Inflammatory macrophage treated with lipopolysaccharide for 4 hours (primary cell): ENCODE measurements at regions not wholly inside any gene's neighbourhood (a gene's known extent, or its start where the extent isn't known, plus 50 kb on each side); places are given as distances from the start of the nearest gene placed in this dataset.

Source experiments
- DNase-seq: peaks from one replicate; pipeline ENCODE4 v3.0.0-alpha.2; 2020

DNA sequence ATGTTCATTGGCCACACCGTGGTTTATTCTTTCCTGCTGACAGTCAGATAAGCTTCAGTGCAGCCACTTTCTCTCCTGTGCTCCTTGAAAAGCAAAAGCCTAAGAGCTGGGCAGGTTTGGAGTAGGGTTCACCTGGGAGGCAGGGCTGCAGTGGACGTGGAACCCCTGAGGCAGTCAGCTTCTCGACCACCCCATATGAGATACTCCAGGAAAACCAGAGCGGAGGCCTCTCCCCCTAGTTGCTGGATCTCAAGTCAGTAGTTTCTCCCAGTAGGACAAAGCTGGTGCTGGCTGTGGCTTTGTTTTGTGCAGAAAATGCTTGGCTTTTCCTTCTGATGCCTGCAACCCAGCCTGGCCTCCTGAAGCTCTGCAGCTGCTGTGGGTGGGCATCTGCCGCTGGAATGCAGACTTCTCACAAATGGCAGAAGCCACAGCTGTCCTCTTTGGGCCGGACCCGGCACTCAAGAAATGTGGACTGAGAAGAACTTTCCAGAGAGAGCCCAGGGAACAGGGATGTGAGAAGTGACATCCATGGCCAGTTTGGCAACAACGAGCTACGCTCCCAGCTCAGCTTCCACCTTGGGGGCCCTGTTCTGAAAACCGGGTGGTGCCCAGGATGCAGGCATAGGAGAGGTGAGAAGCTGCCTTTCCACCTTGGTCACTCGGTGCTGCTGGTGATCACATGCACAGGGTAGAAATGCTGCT is 276.6 kb upstream of the TCERG1L start:
- DNase-seq = no peak

DNA sequence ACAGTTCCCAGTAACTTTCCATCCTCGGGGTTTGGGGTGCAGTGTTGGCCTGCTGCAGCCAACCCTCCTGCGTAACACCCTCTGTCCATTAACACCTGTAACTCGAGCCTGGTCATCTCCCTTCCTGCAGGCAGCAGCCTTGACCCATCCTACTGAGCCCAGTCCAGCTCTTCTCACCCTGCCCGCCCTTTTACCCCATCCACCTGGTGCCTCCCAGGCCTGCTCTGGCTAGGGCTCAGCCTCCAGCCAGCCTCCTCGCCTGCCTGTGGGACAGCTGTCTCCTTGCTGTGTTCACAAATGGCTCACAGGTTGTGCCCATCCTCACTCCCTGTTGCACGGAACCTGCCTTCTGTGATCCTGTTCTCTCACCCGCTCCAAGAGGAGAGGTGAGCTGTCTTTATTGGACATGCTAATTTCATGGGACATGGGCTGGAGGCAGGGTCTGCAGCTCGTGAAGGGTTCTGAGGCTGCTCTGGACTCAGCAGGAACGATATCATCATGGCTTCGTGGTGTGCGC is 277.2 kb upstream of the TCERG1L start:
- no peak for DNase-seq

DNA sequence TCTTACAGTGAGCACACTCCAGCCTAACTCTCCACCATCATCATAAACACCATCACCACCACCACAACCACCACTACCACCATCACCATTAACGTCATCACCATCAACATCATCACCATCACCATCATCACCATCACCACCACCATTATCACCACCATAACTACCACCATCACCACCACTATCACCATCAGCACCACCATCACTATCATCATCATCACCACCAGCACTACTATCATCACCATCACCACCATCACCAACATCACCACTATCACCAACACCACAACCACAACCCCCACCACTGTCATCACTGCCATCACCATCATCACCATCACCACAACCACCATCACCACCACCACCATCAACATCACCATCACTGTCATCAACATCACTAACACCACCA is 279.0 kb upstream of the TCERG1L start:
- no peak for DNase-seq

DNA sequence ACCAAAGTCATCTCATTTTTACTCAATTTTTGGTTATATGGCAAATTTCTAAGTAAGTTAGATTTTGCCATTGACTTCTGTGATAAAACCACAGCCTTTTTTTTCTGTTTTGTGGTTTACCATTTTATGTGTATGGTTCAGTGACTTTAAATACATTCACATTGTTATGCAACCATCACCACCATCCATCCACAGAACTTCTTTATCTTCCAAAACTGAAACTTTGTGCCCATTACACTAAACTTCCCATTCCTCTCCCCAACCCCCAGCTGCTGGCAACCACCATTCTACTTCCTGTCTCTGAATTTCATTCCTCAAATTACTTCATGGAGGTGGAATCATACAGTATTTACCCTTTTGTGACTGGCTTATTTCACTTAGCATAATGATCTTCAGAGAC is 280.4 kb upstream of the TCERG1L start:
- DNase-seq = no peak

DNA sequence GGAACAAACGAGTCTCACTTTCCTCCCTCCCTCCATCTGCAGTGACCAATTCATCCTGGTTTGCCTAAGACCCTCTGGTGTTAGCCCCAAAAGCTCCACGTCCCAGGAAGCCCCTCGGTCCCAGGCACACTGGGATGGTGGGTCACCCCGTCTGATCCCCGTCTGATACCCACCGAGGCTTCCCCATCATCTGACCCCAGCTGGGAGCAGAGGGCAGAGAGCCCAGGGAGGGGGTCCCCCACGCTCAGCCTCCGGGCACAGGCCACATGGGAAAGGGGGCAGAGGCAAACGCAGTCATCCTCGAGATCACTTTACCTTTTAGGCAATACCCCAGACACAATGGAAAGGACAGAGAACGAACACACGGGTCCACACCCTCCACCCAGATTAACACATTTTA is 291.6 kb upstream of the PPP2R2D start:
- DNase-seq = no peak

DNA sequence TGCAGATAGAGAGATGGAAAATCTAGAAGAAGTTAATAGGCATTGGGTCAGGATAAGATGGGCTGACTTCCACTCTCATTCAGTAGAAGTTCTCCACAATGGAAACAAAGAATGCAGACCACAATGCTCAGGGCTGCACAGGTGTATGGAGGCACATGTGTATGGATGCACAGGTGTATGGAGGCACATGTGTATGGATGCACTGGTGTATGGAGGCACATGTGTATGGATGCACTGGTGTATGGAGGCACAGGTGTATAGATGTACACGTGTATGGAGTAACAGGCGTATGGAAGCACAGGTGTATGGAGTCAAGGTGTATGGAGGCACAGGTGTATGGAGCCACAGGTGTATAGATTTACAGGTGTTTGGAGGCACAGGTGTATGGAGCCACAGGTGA is 285.7 kb upstream of the PPP2R2D start:
- no peak for DNase-seq

DNA sequence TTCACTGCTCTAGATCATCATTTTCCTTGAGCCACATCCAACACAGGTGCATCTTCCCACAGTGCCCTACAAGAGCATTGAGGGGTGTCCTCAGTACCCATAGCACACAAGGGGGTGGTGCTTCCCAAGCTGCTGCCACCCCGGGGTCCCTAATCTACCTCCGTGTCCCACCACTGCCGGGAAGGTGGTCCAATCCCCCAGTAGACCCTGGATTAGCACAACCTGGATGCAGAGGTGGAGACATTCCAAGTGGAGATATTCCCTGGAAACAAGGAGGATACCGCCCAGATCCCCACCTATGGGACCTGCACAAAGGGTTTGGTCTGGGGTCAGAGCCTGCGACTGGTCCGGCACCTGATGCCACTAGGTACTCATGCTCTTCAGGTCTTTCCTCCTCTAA is 284.8 kb upstream of the PPP2R2D start:
- DNase-seq = no peak

DNA sequence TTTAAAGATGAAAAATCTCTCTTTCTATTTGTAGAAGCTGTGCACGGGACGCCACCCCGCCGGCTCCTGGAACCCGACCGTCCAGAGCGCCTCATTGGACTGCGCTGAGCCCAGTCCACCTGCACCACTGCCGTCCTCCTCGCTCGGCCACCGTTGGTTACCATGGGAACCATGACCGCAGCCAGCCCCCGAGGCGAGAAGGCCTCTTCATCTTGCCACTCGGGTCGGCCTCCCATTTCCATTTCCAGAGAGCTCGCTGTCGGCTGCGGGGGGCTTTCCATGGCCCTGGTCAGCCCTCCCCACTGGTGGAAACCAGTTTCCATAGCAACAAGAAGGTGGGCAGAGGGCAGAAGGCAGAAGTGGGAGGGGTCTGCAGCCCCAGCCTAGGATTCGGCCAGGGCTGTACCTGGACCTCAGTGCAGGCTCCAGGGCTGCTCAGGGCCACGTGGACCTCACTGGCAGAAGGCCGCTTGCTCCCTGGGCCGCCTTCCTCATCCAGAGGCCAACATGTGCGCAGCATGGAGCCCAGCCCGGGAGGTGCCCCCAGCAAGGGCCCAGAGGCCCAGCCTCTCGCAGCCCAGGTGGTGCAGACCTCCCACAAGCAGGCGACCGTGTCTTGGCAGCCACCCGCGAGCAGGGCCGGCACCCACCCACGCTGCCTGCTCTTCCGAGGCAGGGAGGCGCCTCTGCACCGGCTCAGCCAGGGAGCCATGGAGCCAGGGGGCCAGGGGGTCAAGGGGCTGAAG is 283.5 kb upstream of the PPP2R2D start:
- DNase-seq = no peak

DNA sequence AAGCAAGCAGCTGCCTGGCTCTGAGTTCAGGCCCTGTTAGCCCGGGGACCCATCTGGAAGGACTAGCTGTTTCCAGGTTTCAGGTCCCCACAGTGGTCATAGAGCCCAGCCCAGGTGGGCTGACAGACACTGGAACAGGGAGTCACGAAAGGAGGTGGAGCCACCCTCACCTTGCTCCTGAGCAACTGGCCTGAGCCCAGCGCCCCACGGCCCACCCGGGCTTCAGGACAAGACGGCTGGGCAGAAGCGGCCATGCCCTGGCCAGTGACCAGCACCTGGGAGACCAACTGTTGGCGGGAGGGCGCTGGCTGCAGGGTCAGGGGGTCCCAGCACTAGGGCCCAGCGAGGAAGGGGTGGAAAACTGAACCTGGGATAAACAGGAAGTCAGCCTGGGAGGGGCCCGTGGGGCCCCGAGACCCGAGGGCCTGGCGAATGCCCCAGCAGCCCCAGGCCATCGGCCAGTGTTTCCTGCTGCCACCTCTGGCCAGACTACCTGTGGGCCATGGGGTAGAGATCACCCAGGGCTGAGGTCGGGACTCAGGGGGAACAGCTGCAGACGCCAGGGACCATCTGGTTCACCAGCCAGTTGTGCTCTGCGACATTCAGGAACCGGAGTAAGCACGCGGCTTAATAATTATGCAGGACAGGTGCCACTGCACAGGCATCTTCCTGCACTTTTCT is 282.1 kb upstream of the PPP2R2D start:
- no peak for DNase-seq

DNA sequence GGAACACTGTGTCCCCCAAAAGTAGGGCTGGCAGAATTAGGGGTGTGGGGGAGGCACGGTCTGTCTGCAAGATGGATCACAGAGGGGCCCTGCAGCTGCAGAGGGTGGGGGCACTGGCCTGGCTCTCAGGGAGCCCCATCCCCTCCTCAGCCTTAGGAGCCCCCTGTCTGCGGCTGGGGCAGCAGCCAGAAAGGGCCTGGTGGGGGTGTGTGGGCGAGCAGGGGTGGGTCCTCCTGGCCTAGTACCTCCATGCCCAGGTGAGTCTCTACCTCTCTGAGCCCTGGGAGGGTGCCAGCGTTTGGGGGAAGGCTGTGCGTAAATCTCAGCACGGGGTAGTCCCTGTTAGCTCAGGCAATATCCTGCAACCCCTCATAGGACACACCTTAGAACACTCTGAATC is 280.5 kb upstream of the PPP2R2D start:
- DNase-seq = no peak

DNA sequence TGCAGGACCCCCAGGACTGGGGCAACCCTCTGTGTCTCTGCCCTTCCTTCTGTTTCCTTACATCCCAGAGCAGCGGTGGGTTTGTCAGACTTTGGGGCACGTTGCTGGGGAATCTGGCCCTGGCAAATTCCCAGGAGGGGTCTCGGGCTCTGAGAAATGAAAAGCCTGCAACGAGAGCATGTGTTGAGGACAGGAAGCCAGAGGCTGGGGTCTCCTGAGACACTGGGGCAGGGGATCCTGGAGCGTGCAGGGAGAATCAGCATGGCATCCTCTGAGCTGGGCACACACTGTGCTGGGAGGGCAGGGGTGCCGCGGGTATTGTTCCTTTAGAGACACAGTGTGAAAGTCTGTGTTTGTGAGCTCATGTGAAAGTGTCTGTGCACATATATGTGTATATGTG is 279.9 kb upstream of the PPP2R2D start:
- DNase-seq = no peak

DNA sequence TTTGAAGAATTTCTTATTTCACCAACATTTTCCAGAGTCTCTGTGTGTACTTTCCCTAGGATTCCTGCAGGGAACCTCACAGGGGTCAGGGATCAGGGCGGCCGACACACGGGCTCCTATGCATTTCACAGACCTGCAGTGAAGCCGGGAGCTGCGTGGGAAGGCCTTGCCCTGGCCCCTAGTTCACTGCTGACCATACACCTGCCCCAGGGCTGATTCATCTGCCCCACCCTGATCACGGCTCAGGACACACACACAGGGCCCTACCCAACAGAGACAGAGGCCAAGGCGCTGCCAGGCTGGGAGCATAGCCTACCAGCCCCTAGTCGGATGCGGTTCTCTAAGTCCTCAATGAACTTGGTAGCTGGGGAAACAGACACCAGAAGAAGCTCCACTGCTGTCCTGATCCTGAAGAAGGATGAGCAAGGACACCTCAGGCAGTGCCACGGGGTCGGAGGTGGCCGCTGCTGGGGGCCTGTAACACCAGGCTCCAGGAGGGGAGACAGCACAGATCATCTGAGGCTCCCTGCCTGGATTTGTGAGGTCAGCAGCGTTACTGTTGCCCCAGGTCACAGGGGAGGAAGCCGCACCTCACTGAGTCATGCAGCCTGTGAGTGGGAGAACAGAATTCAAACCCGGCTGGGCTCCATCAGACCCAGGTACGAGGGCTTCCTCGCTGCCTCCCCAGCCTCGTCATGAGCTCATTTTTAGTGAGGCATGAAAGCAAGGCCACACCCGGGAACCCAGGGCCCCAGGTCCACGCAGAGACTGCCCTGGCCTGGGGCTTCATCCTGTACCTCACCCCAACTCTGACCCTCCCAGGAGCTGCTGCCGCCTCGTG is 278.8 kb upstream of the PPP2R2D start:
- DNase-seq = no peak

DNA sequence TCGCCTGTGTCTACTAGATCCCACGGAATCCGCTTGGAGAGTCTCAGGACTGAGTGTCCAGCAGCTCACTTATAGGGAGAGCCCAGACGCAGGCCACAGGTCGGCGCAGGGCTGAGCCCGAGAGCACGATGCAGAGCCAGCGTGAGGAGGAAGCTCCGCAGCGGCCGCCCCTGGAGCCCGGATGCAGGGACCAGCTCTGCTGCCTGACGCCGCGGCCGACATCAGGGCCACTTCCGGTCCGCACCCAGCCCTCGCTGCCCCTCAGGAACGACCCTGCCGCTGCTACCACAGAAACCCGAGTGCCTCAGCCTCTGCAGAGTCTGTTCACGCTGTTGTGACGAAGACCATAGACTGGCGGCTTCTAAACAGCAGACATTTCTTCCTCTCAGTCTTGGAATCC is 275.8 kb upstream of the PPP2R2D start:
- no peak for DNase-seq

DNA sequence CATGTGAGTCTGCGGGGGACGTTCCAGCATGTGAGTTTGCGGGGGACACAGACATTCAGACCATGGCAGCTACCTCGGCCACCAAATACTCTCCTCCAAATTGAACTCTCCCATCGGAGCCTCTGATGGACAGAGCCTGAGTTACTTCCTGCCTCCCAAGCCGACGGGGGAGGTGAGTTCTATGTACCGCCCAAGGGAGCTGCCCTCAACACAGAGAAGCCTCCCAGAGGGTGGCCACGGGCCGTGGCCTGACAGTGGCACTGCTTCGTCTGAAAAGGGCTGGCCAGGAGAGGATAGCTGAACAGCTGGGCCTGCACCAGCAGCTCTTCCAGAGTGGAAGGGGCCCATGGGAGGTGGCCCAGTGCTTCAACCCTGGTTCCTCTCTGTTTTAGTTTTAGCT is 274.5 kb upstream of the PPP2R2D start:
- no peak for DNase-seq

DNA sequence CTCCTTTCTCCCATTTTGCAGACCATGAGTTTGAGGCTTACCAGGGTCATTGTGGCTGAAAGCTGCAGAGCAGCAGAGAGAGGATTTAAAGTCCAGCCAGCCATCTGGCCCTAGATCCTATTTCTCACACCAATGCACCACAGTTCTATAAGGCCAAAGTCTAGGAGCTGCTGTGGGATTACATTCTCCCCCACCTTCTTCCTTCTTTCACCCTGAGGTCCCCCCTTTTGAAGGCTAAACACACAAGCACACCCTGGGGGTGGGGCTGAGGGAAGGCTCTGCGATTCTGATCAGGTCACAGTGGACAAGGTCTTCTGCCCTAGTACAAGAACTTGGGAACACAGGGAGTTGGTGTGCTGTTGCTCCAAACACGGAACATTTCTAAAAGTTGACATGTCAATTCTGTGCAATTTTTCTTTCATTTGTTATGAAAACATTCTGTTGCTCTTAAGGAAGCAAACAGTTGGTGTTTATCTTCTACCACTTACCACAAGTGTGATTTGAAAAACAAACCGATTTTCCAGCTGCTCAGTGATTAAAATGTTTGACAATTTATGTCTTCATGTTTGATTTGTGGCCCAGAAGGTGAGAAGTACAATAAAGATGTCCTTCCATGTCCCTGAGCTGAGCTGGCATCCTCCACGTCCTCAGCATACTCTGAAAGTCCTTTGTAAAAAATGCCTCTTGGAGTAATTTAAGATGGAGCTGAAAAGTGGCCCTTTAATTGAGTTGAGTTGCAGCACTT is 271.6 kb upstream of the PPP2R2D start:
- no peak for DNase-seq

DNA sequence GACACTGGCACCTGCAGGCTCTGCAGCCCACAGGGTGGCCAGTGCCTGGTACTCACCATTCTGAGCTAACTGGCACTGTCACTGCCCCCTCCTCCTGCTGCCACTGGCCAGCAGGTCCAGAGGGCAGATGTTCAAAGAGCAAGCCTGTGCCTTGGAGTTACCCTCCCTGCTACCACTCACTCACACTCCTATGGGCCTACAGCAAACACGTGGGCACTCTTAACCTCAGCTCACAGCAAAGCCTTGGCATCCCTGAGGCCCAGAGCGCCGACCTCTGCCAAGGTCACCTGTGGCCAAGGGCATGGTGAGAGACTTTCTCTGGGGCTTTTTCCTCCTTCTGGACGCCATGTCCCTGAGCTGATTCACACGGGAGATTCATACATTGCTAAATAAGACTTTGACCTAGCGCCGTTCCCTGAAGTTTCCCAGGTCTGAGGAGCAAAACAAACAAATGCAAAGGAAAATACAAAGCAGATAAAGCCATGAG is 270.0 kb upstream of the PPP2R2D start:
- DNase-seq = no peak

DNA sequence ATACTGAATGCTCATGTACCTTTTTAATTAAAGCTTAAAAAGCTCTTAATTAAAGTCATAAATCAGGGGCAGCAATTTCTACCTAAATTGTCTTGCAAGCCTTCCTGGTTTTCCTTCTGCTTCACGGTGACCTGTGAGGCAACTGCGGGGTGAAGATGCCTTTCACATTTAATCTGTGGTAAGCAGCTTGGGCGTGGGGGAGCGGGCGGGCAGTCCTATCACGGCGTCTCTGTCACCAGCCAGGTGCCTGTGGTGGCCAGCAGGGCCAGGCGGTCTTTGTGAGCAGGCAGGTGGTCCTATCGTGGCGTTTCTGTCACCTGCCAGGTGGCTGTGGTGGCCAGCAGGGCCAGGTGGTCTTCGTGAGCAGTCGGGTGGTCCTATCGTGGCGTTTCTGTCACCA is 269.2 kb upstream of the PPP2R2D start:
- no peak for DNase-seq

DNA sequence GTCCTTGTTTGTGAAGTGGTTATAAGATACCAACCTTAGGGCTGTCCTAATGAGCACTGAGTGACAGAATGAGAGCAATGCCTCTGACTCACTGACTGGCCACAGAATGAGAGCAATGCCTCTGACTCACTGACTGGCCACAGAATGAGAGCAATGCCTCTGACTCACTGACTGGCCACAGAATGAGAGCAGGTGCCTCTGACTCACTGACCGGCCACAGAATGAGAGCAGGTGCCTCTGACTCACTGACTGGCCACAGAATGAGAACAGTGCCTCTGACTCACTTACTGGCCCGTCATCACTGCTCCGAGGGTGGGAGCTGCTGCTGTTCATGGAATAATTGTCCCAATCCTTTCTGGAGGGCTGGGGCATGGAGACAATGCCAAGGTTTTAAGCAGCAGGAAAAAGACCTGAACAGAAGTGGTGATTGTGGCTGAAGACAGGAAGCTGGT is 265.2 kb upstream of the PPP2R2D start:
- DNase-seq = no peak

DNA sequence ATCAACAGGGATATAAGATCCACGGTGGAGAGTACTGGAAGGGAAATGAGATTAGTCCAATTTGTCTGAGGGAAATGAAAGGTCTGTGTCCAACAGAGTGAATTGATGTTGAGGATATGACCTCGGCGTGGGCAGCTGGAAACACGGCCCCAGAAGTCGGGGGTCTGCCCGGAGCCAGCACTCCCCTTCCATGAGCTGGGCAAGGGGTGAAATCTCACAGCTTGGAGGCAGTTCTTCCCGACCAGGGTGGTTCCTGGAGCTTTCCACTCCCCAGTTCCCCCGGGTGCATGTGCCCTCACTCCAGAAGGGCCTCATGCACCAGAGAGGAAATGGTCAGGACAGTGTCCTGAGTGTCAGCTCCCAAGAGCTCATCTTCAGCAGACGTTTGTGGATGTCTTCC is 264.7 kb upstream of the PPP2R2D start:
- DNase-seq = no peak

DNA sequence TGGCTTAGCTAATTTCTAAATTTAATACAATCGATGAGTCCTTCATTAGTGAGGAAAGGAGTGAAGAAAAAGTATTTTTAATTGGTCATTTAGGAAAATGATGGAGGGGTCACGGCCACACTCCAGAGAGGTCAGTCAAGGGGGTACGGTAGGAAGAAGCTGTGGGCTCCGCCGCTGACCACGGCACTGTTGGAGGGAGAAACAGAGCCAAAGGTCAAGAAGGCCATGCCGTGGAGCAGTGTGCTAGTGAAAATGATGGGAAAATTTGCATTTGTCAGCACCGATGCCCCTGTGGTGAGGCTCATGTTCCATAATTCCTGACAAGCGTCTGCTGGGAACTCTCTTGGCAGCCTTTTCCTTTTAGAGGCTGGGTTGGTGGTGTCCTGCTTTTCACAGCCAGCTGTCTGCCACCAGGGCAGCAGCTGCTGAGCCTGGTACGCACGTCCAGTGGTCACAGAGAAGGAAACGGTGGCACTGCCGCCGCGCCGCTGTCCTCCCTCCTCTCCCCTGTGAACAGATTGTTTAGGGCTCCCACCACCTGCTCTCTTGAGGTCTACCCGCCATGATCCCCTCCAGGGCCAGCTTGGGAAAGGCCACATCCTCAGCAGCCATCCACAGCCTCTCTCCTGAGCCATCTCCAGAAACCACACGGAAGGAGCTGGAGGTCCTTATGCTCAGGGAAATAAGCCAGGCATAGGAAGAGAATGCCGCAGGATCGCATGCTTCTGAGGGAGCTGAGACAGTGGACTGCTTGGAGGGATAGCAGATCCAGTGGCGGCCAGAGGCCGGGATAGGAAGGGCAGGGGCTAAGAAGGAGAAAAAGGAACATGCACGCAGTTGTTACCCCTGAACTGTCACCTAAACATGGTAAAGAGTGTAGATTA is 263.7 kb upstream of the PPP2R2D start:
- no peak for DNase-seq
